Endothelial cell of umbilical vein (primary cell): ENCODE measurements at regions not wholly inside any gene's neighbourhood (a gene's known extent, or its start where the extent isn't known, plus 50 kb on each side); places are given as distances from the start of the nearest gene placed in this dataset.

Experiments
- BruUV-seq: library from RNA; stranded (reverse); fragments of 400-500 nt; replicated peaks from 2 replicates; lab custom pipeline; 2021; lab: Mats Ljungman, UMichigan
- CTCF ChIA-PET: fragments of 300-600, 350-600 bp; sonication (Branson Sonifier 250); formaldehyde crosslinking; loops from one replicate; lab custom pipeline; 2021; ENCODE audit warnings: antibody characterized with exemption, inconsistent platforms; lab: Charles Lee
- POLR2A ChIA-PET: fragments of 300-600, 350-600 bp; sonication (Branson Sonifier 250); formaldehyde crosslinking; loops from one replicate; lab custom pipeline; 2021; ENCODE audit warnings: antibody characterized with exemption, inconsistent platforms; lab: Charles Lee
- DNase-seq: peaks from one replicate; pipeline ENCODE4 v3.0.0-alpha.2; 2011; ENCODE audit warnings: low read depth, low spot score
- FAIRE-seq: peaks from 2 replicates; lab custom pipeline; 2011; peaks lifted over from hg19 to GRCh38; lab: Jason Lieb, UNC
- H2AFZ ChIP-seq: 2 replicates; pipeline ENCODE4 v1.6.0; 2012; ENCODE audit warnings: low read depth, low read length, control low read depth, inconsistent platforms
- H3K27ac ChIP-seq: 2 replicates; pipeline ENCODE4 v1.5.1; 2011; ENCODE audit warnings: low read depth, mild to moderate bottlenecking, control low read depth, low read length, moderate library complexity; ENCODE audit not compliant: insufficient read depth
- H3K27me3 ChIP-seq, 2 experiments: 2 replicates each; pipeline versions ENCODE4 v1.6.0 to v1.6.1; 2011; ENCODE audit warnings: low read length in 2 of 2, mixed read lengths in 1 of 2; ENCODE audit not compliant: control insufficient read depth in 2 of 2, insufficient read depth in 2 of 2
- H3K36me3 ChIP-seq, 2 experiments: 2 replicates in 1 of 2; 3 replicates in 1 of 2; pipeline ENCODE4 v1.5.1; 2011; ENCODE audit warnings: low read length in 2 of 2, mild to moderate bottlenecking in 1 of 2, moderate library complexity in 1 of 2; ENCODE audit not compliant: control insufficient read depth in 2 of 2, insufficient read depth in 2 of 2; ENCODE audit errors: extremely low read depth in 1 of 2
- H3K4me1 ChIP-seq: 3 replicates; pipeline ENCODE4 v1.5.1; 2011; ENCODE audit warnings: mild to moderate bottlenecking, low read length; ENCODE audit not compliant: control insufficient read depth, insufficient read depth; ENCODE audit errors: extremely low read depth
- H3K4me2 ChIP-seq: 2 replicates; pipeline ENCODE4 v1.6.1; 2011; ENCODE audit warnings: low read length, control low read depth, mixed read lengths; ENCODE audit not compliant: insufficient read depth
- H3K4me3 ChIP-seq, 3 experiments: fragments of 200-600 bp in 1 of 3; sonication (generic), shearing (Covaris generic) in 1 of 3; replicated peaks in 1 of 3; 2 replicates each; pipeline ENCODE4 v1.5.1; 2011 to 2016; ENCODE audit warnings: control low read depth in 3 of 3, low read length in 3 of 3, mild to moderate bottlenecking in 2 of 3, inconsistent platforms in 1 of 3, low read depth in 1 of 3, moderate library complexity in 1 of 3; ENCODE audit not compliant: insufficient read depth in 1 of 3
- H3K79me2 ChIP-seq: 2 replicates; pipeline ENCODE4 v1.6.0; 2012; ENCODE audit warnings: low read length, inconsistent platforms; ENCODE audit not compliant: control insufficient read depth, insufficient read depth
- H3K9ac ChIP-seq: replicated peaks from 2 replicates; pipeline ENCODE3; 2011; ENCODE audit warnings: low read length, control low read depth; ENCODE audit not compliant: insufficient read depth; ENCODE audit errors: extremely low read depth
- H3K9me1 ChIP-seq: replicated peaks from 3 replicates; pipeline ENCODE4 v1.6.0; 2011; ENCODE audit warnings: mild to moderate bottlenecking, low read length; ENCODE audit not compliant: control insufficient read depth, insufficient read depth; ENCODE audit errors: extremely low read depth
- H3K9me3 ChIP-seq: replicated peaks from 2 replicates; pipeline ENCODE4 v1.5.1; 2012; ENCODE audit warnings: low read length, inconsistent platforms; ENCODE audit not compliant: control insufficient read depth, insufficient read depth
- H4K20me1 ChIP-seq: replicated peaks from 2 replicates; pipeline ENCODE3; 2011; ENCODE audit warnings: mild to moderate bottlenecking, low read length; ENCODE audit not compliant: control insufficient read depth, insufficient read depth; ENCODE audit errors: extremely low read depth
- CTCF ChIP-seq, 2 donors: IDR thresholded peaks; 1 replicate in 1 of 2; 2 replicates in 1 of 2; pipeline ENCODE4 v1.5.1; 2011; ENCODE audit warnings: low read length in 2 of 2, mild to moderate bottlenecking in 2 of 2, moderate library complexity in 2 of 2, control low read depth in 1 of 2, inconsistent platforms in 1 of 2, low read depth in 1 of 2; ENCODE audit not compliant: insufficient read depth in 1 of 2; ENCODE audit errors: extremely low read depth in 1 of 2
- EZH2 ChIP-seq: IDR thresholded peaks from 2 replicates; pipeline ENCODE4 v1.6.1; 2012; ENCODE audit warnings: borderline replicate concordance, low read depth, mild to moderate bottlenecking, moderate library complexity, low read length, inconsistent platforms; ENCODE audit not compliant: severe bottlenecking
- FOS ChIP-seq: IDR thresholded peaks from 2 replicates; pipeline ENCODE4 v1.6.1; 2011; ENCODE audit warnings: mild to moderate bottlenecking, low read length, moderate library complexity, borderline replicate concordance; ENCODE audit not compliant: insufficient read depth
- GATA2 ChIP-seq: IDR thresholded peaks from 2 replicates; pipeline ENCODE4 v1.7.0; 2011; ENCODE audit warnings: low read depth, mild to moderate bottlenecking, moderate library complexity, mixed read lengths, low read length; ENCODE audit not compliant: insufficient read length, insufficient read depth
- JUN ChIP-seq: IDR thresholded peaks from 2 replicates; pipeline ENCODE4 v1.6.1; 2011; ENCODE audit warnings: borderline replicate concordance, low read depth; ENCODE audit not compliant: insufficient read length, insufficient read depth
- MAX ChIP-seq: IDR thresholded peaks from 2 replicates; pipeline ENCODE4 v1.6.1; 2011; ENCODE audit not compliant: insufficient read depth, insufficient read length
- MYC ChIP-seq: IDR thresholded peaks from one replicate; pipeline ENCODE4 v1.6.1; 2011; ENCODE audit warnings: mild to moderate bottlenecking, low read depth, low read length
- POLR2A ChIP-seq: IDR thresholded peaks from 2 replicates; pipeline ENCODE4 v1.6.1; 2012; ENCODE audit warnings: low read depth, mild to moderate bottlenecking, control low read depth, low read length
- POLR2AphosphoS5 ChIP-seq: IDR thresholded peaks from 2 replicates; pipeline ENCODE4 v1.6.1; 2012; ENCODE audit warnings: low read depth, mild to moderate bottlenecking, control low read depth, low read length, moderate library complexity; ENCODE audit not compliant: insufficient read depth
- dilution Hi-C: fragments of 300-500 bp; cut with MboI; formaldehyde crosslinking; loops from one replicate; pipeline ENCODE4 v1.15.0; 2019; ENCODE audit warnings: low sequenced_read_pairs; ENCODE audit not compliant: extremely low pct_ligation_motif_present
- intact Hi-C: fragments of 100-400 bp; cut with micrococcal nuclease; formaldehyde crosslinking; loops from one replicate; pipeline ENCODE4 v1.10.0; 2022

- H3K27ac ChIP-seq, result no peak overlapping the region
- no TSS peak for BruUV-seq
- H4K20me1 ChIP-seq, result no peaks in the 10 kb centered on the region
- intact Hi-C loops, result no loop called here
- no peak overlapping the region for H3K9ac ChIP-seq
- H3K9me3 ChIP-seq, result no peaks in the 10 kb centered on the region
- no peaks in the 10 kb centered on the region for H3K4me1 ChIP-seq
- no peak overlapping the region for H3K4me2 ChIP-seq
- no peak for TF ChIP-seq JUN
- no peak for TF ChIP-seq EZH2
- TF ChIP-seq MYC, result no peak
- no peak for TF ChIP-seq GATA2
- no peak for TF ChIP-seq MAX
- TF ChIP-seq FOS, result no peak
- TF ChIP-seq CTCF (IDR thresholded peaks at IDR 0.05; ENCODE audit: extremely low read depth in 1 of 2, insufficient read depth in 1 of 2, low read depth in 1 of 2, low read length in 2 of 2), result no peak
- TF ChIP-seq POLR2A, result no peak
- no peak for TF ChIP-seq POLR2AphosphoS5
- no peak overlapping the region for H3K4me3 ChIP-seq
- H2AFZ ChIP-seq, result no peak overlapping the region
- dilution Hi-C loops, result no loop called here
- POLR2A ChIA-PET, result no interaction called here
- peaks cover 0 to 4% of the 10 kb centered on the region in 2 experiments for H3K27me3 ChIP-seq
- FAIRE-seq, result no peak
- CTCF ChIA-PET, result no interaction called here
- H3K79me2 ChIP-seq, result no peaks in the 10 kb centered on the region
- no peaks in the 10 kb centered on the region for H3K9me1 ChIP-seq
- H3K36me3 ChIP-seq, result no peaks in the 10 kb centered on the region
- no peak for DNase-seq
Measured at GRCh38 chr5:107805166-107805565, 134.4 kb upstream of the EFNA5 start.
